H1 (cell line): ENCODE measurements at regions not wholly inside any gene's neighbourhood (a gene's known extent, or its start where the extent isn't known, plus 50 kb on each side); places are given as distances from the start of the nearest gene placed in this dataset.

Experiments
- BCL11A ChIP-seq, 2 experiments: IDR thresholded peaks; one replicate each; pipeline ENCODE4 v1.6.1; 2011; ENCODE audit warnings: low read depth in 2 of 2, low read length in 2 of 2, mild to moderate bottlenecking in 2 of 2
- CHD1 ChIP-seq: IDR thresholded peaks from 2 replicates; pipeline ENCODE4 v1.6.1; 2012; ENCODE audit warnings: low read depth, low read length, improper control_type of control experiment
- HDAC2 ChIP-seq, 2 experiments: fragments of 300-600 bp in 1 of 2; sonication (generic) in 1 of 2; IDR thresholded peaks; 2 replicates each; pipeline ENCODE4 v1.6.1; 2011 to 2012; ENCODE audit warnings: low read depth in 2 of 2, low read length in 2 of 2, mild to moderate bottlenecking in 2 of 2, moderate library complexity in 2 of 2, borderline replicate concordance in 1 of 2, inconsistent platforms in 1 of 2
- PHF8 ChIP-seq: fragments of 200-600 bp; sonication (generic); conservative IDR thresholded peaks from 2 replicates; pipeline ENCODE4 v1.7.1; 2012; ENCODE audit warnings: low read depth, mild to moderate bottlenecking, inconsistent platforms, low read length, moderate library complexity
- RBBP5 ChIP-seq: IDR thresholded peaks from 2 replicates; pipeline ENCODE4 v1.7.1; 2012; ENCODE audit warnings: low read depth, mild to moderate bottlenecking, inconsistent platforms, low read length, moderate library complexity, borderline replicate concordance
- TBP ChIP-seq: IDR thresholded peaks from 2 replicates; pipeline ENCODE4 v1.6.1; 2011; ENCODE audit warnings: low read depth, low read length, improper control_type of control experiment
- TF ChIP-seq, protein P1 (sequence below): fragments of 300-600 bp; sonication (generic); IDR thresholded peaks from 2 replicates; pipeline ENCODE4 v1.7.1; 2012; ENCODE audit warnings: low read length, moderate library complexity, mild to moderate bottlenecking, inconsistent platforms; ENCODE audit not compliant: insufficient replicate concordance

DNA sequence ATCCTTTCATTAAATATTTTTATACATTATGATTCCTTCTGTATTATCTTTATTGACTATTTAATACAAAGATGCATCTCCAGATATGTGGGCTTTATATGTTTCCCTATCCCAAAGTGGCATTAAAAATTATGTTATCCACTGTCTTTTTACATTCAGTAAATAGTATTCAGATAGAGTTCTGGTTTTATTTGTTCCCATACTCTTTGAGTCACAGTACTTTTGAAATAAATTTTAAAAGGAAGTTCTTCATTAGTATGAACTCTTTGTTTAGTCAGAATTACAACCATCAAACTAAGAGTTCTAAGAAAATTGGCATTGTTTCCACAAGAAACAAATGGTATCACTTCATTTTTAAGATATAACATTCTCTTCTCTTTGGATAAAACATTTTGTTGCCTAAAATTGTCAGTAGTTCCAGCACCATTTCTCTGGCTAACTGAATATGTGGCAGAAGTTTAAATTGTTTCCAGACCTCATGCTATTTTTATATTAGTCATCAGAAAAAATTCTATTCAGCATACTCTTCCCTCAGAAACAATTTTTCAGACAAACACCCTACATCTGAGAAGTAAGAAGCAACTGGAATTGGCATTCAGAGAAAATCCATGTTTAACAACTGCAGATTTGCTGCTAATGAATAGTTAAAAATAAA is 88.5 kb upstream of the COL5A2 start (continued):
- TF ChIP-seq, protein P1, sequence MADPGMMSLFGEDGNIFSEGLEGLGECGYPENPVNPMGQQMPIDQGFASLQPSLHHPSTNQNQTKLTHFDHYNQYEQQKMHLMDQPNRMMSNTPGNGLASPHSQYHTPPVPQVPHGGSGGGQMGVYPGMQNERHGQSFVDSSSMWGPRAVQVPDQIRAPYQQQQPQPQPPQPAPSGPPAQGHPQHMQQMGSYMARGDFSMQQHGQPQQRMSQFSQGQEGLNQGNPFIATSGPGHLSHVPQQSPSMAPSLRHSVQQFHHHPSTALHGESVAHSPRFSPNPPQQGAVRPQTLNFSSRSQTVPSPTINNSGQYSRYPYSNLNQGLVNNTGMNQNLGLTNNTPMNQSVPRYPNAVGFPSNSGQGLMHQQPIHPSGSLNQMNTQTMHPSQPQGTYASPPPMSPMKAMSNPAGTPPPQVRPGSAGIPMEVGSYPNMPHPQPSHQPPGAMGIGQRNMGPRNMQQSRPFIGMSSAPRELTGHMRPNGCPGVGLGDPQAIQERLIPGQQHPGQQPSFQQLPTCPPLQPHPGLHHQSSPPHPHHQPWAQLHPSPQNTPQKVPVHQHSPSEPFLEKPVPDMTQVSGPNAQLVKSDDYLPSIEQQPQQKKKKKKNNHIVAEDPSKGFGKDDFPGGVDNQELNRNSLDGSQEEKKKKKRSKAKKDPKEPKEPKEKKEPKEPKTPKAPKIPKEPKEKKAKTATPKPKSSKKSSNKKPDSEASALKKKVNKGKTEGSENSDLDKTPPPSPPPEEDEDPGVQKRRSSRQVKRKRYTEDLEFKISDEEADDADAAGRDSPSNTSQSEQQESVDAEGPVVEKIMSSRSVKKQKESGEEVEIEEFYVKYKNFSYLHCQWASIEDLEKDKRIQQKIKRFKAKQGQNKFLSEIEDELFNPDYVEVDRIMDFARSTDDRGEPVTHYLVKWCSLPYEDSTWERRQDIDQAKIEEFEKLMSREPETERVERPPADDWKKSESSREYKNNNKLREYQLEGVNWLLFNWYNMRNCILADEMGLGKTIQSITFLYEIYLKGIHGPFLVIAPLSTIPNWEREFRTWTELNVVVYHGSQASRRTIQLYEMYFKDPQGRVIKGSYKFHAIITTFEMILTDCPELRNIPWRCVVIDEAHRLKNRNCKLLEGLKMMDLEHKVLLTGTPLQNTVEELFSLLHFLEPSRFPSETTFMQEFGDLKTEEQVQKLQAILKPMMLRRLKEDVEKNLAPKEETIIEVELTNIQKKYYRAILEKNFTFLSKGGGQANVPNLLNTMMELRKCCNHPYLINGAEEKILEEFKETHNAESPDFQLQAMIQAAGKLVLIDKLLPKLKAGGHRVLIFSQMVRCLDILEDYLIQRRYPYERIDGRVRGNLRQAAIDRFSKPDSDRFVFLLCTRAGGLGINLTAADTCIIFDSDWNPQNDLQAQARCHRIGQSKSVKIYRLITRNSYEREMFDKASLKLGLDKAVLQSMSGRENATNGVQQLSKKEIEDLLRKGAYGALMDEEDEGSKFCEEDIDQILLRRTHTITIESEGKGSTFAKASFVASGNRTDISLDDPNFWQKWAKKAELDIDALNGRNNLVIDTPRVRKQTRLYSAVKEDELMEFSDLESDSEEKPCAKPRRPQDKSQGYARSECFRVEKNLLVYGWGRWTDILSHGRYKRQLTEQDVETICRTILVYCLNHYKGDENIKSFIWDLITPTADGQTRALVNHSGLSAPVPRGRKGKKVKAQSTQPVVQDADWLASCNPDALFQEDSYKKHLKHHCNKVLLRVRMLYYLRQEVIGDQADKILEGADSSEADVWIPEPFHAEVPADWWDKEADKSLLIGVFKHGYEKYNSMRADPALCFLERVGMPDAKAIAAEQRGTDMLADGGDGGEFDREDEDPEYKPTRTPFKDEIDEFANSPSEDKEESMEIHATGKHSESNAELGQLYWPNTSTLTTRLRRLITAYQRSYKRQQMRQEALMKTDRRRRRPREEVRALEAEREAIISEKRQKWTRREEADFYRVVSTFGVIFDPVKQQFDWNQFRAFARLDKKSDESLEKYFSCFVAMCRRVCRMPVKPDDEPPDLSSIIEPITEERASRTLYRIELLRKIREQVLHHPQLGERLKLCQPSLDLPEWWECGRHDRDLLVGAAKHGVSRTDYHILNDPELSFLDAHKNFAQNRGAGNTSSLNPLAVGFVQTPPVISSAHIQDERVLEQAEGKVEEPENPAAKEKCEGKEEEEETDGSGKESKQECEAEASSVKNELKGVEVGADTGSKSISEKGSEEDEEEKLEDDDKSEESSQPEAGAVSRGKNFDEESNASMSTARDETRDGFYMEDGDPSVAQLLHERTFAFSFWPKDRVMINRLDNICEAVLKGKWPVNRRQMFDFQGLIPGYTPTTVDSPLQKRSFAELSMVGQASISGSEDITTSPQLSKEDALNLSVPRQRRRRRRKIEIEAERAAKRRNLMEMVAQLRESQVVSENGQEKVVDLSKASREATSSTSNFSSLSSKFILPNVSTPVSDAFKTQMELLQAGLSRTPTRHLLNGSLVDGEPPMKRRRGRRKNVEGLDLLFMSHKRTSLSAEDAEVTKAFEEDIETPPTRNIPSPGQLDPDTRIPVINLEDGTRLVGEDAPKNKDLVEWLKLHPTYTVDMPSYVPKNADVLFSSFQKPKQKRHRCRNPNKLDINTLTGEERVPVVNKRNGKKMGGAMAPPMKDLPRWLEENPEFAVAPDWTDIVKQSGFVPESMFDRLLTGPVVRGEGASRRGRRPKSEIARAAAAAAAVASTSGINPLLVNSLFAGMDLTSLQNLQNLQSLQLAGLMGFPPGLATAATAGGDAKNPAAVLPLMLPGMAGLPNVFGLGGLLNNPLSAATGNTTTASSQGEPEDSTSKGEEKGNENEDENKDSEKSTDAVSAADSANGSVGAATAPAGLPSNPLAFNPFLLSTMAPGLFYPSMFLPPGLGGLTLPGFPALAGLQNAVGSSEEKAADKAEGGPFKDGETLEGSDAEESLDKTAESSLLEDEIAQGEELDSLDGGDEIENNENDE = no peak
- TF ChIP-seq PHF8 = no peak
- no peak for TF ChIP-seq RBBP5
- no peak for TF ChIP-seq CHD1
- TF ChIP-seq BCL11A (IDR thresholded peaks at IDR 0.05; ENCODE audit: low read depth in 2 of 2, low read length in 2 of 2) = no peak
- no peak for TF ChIP-seq HDAC2 (IDR thresholded peaks at IDR 0.05; ENCODE audit: borderline replicate concordance in 1 of 2, low read depth in 2 of 2, low read length in 2 of 2)
- TF ChIP-seq TBP = no peak
- TF ChIP-seq, all 59 proteins: peak for 0
